ENCODE measurements at regions not wholly inside any gene's neighbourhood (a gene's known extent, or its start where the extent isn't known, plus 50 kb on each side); places are given as distances from the start of the nearest gene placed in this dataset.

GRCh38 chr4:65175585-65175984 is 494.7 kb downstream of the EPHA5 start:
- no peak overlapping the region for H3K27ac Mint-ChIP-seq
- ChIA-PET POLR2A (no interaction called here), CTCF (no interaction called here)
- DNase-seq (ENCODE audit: low spot score) (no peak), ATAC-seq (no peak)
- H3K4me3 Mint-ChIP-seq, result no peak overlapping the region
- TF ChIP-seq NFE2L1 (CRISPR knock-in tag; IDR thresholded peaks at IDR 0.05) (no peak), ZSCAN18 (CRISPR knock-in tag; IDR thresholded peaks at IDR 0.05) (no peak), KAT7 (CRISPR knock-in tag; IDR thresholded peaks at IDR 0.05; ENCODE audit: borderline replicate concordance) (no peak), JAZF1 (CRISPR knock-in tag; IDR thresholded peaks at IDR 0.05) (no peak), GABPB1 (CRISPR knock-in tag; IDR thresholded peaks at IDR 0.05) (no peak), SMAD4 (CRISPR knock-in tag; IDR thresholded peaks at IDR 0.05) (no peak), FOXP1 (CRISPR knock-in tag; IDR thresholded peaks at IDR 0.05; ENCODE audit: borderline replicate concordance) (no peak), ZNF121 (CRISPR knock-in tag; IDR thresholded peaks at IDR 0.05) (no peak), ZNF263 (CRISPR knock-in tag; IDR thresholded peaks at IDR 0.05; ENCODE audit: low read depth) (no peak), STAT6 (CRISPR knock-in tag; conservative IDR thresholded peaks at IDR 0.05; ENCODE audit: low read depth) (no peak), RELA (CRISPR knock-in tag; IDR thresholded peaks at IDR 0.05; ENCODE audit: borderline replicate concordance) (no peak), NR1H2 (CRISPR knock-in tag; IDR thresholded peaks at IDR 0.05) (no peak), HMGA2 (CRISPR knock-in tag; IDR thresholded peaks at IDR 0.05) (no peak), ESRRA (CRISPR knock-in tag; IDR thresholded peaks at IDR 0.05; ENCODE audit: borderline replicate concordance) (no peak), TEAD1 (CRISPR knock-in tag; IDR thresholded peaks at IDR 0.05) (no peak), ATF3 (CRISPR knock-in tag; conservative IDR thresholded peaks at IDR 0.05) (no peak), MYBL2 (CRISPR knock-in tag; IDR thresholded peaks at IDR 0.05) (no peak), PRRX2 (CRISPR knock-in tag; IDR thresholded peaks at IDR 0.05) (no peak), GRHL2 (CRISPR knock-in tag; IDR thresholded peaks at IDR 0.05; ENCODE audit: insufficient replicate concordance, severe bottlenecking) (no peak), IRF1 (CRISPR knock-in tag; IDR thresholded peaks at IDR 0.05) (no peak)
- H3K4me1 Mint-ChIP-seq, result peaks cover 10% of the 10 kb centered on the region
- no peaks in the 10 kb centered on the region for H3K9me3 Mint-ChIP-seq
- H3K27me3 Mint-ChIP-seq (ENCODE audit: low read depth), result no peaks in the 10 kb centered on the region
- H3K36me3 Mint-ChIP-seq, result no peaks in the 10 kb centered on the region

- POLR2A ChIA-PET, result no interaction called here
- H3K4me1 Mint-ChIP-seq, result peaks cover 6% of the 10 kb centered on the region
- H3K9me3 Mint-ChIP-seq, result no peaks in the 10 kb centered on the region
- TF ChIP-seq KAT7 (CRISPR knock-in tag; IDR thresholded peaks at IDR 0.05; ENCODE audit: borderline replicate concordance) (no peak), ZNF671 (CRISPR knock-in tag; IDR thresholded peaks at IDR 0.05) (no peak), ELF4 (CRISPR knock-in tag; IDR thresholded peaks at IDR 0.05; ENCODE audit: low read depth) (no peak), E2F1 (CRISPR knock-in tag; IDR thresholded peaks at IDR 0.05) (no peak), AR (CRISPR knock-in tag; IDR thresholded peaks at IDR 0.05) (no peak), JAZF1 (CRISPR knock-in tag; IDR thresholded peaks at IDR 0.05) (no peak), EMX1 (CRISPR knock-in tag; IDR thresholded peaks at IDR 0.05) (no peak), NFYB (CRISPR knock-in tag; conservative IDR thresholded peaks at IDR 0.05; ENCODE audit: low read depth) (no peak), SMAD3 (CRISPR knock-in tag; IDR thresholded peaks at IDR 0.05; ENCODE audit: borderline replicate concordance) (no peak), GTF2I (CRISPR knock-in tag; conservative IDR thresholded peaks at IDR 0.05) (no peak)
Observed at GRCh38 chr4:65170768-65171514, 499.3 kb downstream of the EPHA5 start.

More at GRCh38 chr4:65170768-65171514, 499.3 kb downstream of the EPHA5 start:
- ATAC-seq (no peak), DNase-seq (ENCODE audit: low spot score) (no peak)
- CTCF ChIA-PET, result no interaction called here
- H3K4me3 Mint-ChIP-seq, result no peak overlapping the region
- no peaks in the 10 kb centered on the region for H3K36me3 Mint-ChIP-seq
- H3K27me3 Mint-ChIP-seq (ENCODE audit: low read depth), result no peaks in the 10 kb centered on the region
- H3K27ac Mint-ChIP-seq, result no peak overlapping the region
